ENCODE measurements at regions not wholly inside any gene's neighbourhood (a gene's known extent, or its start where the extent isn't known, plus 50 kb on each side); places are given as distances from the start of the nearest gene placed in this dataset.

GRCh38 chr13:103941506-103942140 lies 875.4 kb upstream of the SLC10A2 start:
- ChIA-PET CTCF (no interaction called here), POLR2A (no interaction called here)
- no peaks in the 10 kb centered on the region for H3K9me3 Mint-ChIP-seq
- H3K27me3 Mint-ChIP-seq = no peaks in the 10 kb centered on the region
- no peaks in the 10 kb centered on the region for H3K4me1 Mint-ChIP-seq
- H3K4me3 Mint-ChIP-seq = no peak overlapping the region
- no peak for DNase-seq
- no peaks in the 10 kb centered on the region for H3K36me3 Mint-ChIP-seq (ENCODE audit: low read depth)
- no peak overlapping the region for H3K27ac Mint-ChIP-seq

- no peaks in the 10 kb centered on the region for H3K36me3 Mint-ChIP-seq (ENCODE audit: low read depth)
- POLR2A ChIA-PET = no interaction called here
- H3K27me3 Mint-ChIP-seq = no peaks in the 10 kb centered on the region
- CTCF ChIA-PET = no interaction called here
- H3K4me1 Mint-ChIP-seq = no peaks in the 10 kb centered on the region
- no peak for DNase-seq
- H3K9me3 Mint-ChIP-seq = no peaks in the 10 kb centered on the region
- H3K4me3 Mint-ChIP-seq = no peak overlapping the region
- H3K27ac Mint-ChIP-seq = no peak overlapping the region
These were observed 868.9 kb upstream of the SLC10A2 start for GRCh38 chr13:103935117-103935516.

DNA sequence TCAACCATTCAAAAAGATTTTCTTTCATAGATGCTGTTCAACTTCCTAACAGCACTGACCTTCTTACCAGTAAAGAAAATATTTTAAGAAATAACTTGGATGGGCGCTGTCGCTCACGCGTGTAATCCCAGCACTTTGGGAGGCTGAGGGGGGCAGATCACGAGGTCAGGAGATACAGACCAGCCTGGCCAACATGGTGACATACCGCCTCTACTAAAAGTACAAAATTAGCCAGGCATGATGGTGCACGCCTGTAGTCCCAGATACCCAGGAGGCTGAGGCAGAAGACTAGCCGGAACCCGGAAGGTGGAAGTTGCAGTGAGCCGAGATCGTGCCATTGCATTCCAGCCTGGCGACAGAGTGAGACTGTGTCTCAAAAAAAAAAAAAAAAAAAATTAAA lies 865.7 kb upstream of the SLC10A2 start:
- Mint-ChIP-seq H3K4me3 (no peak overlapping the region), H3K27ac (no peak overlapping the region), H3K36me3 (ENCODE audit: low read depth) (no peaks in the 10 kb centered on the region), H3K9me3 (no peaks in the 10 kb centered on the region), H3K27me3 (no peaks in the 10 kb centered on the region), H3K4me1 (no peaks in the 10 kb centered on the region)
- no peak for DNase-seq
- ChIA-PET POLR2A (no interaction called here), CTCF (no interaction called here)

DNA sequence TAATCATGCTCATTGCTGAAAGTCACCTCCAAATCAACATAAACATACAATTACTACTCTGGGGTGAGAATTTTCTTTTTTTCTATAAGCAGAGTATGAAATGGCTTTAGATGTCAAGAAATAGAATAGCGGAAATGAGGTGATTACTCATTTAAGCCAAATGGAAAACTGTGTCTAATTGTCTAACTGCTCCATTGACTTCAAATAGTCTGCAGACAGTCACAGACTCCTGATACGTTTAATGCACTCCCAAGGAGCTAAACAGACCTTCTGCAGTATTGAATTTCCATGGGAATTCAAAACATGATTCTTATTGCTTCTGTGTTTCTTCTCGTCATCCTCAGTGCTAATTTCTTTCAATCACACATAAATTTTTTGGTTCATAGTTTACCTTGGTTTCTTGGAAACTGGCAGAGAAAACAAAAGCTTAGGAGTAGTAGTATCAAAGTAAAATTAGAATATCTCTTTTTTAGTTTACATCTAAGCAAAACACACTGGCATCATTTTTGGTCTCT lies 865.2 kb upstream of the SLC10A2 start:
- Mint-ChIP-seq H3K9me3 (no peaks in the 10 kb centered on the region), H3K27me3 (no peaks in the 10 kb centered on the region), H3K4me1 (no peaks in the 10 kb centered on the region), H3K27ac (no peak overlapping the region), H3K36me3 (ENCODE audit: low read depth) (no peaks in the 10 kb centered on the region), H3K4me3 (no peak overlapping the region)
- ChIA-PET CTCF (no interaction called here), POLR2A (no interaction called here)
- no peak for DNase-seq

- Mint-ChIP-seq H3K4me3 (no peak overlapping the region), H3K9me3 (peaks cover 6% of the 10 kb centered on the region), H3K27ac (no peak overlapping the region), H3K36me3 (ENCODE audit: low read depth) (no peaks in the 10 kb centered on the region), H3K4me1 (no peaks in the 10 kb centered on the region), H3K27me3 (no peaks in the 10 kb centered on the region)
- ChIA-PET CTCF (no interaction called here), POLR2A (no interaction called here)
- no peak for DNase-seq
These were observed 859.9 kb upstream of the SLC10A2 start for GRCh38 chr13:103926118-103926517.

- ChIA-PET POLR2A (no interaction called here), CTCF (no interaction called here)
- Mint-ChIP-seq H3K27me3 (no peaks in the 10 kb centered on the region), H3K4me1 (no peaks in the 10 kb centered on the region), H3K4me3 (no peak overlapping the region), H3K27ac (no peak overlapping the region), H3K9me3 (peaks cover 6% of the 10 kb centered on the region), H3K36me3 (ENCODE audit: low read depth) (no peaks in the 10 kb centered on the region)
- no peak for DNase-seq
These were observed 842.7 kb upstream of the SLC10A2 start for GRCh38 chr13:103908911-103909310.

GRCh38 chr13:103908274-103908673 lies 842.1 kb upstream of the SLC10A2 start:
- Mint-ChIP-seq H3K4me3 (no peak overlapping the region), H3K4me1 (no peaks in the 10 kb centered on the region), H3K27ac (no peak overlapping the region), H3K27me3 (no peaks in the 10 kb centered on the region), H3K36me3 (ENCODE audit: low read depth) (no peaks in the 10 kb centered on the region), H3K9me3 (peaks cover 6% of the 10 kb centered on the region)
- no peak for DNase-seq
- CTCF ChIA-PET = no interaction called here
- POLR2A ChIA-PET = no interaction called here

DNA sequence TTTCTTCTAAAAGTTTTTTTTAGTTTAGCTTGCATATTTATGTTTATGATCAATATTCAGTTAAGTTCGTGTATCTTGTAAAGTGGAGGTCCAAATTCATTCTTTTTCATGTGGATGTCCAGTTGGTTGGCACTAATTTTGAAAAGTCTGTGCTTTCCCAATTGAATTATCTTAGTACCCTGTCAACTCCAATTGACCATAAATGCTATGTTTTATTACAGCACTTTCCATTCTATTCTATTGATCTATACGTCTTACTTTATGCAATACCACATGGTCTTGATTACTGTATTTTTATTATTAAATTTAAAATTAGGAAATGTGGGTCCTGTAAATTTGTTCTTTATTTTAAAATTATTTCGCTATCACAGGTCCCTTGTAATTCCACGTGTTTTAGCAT lies 837.6 kb upstream of the SLC10A2 start:
- CTCF ChIA-PET = no interaction called here
- peaks cover 6% of the 10 kb centered on the region for H3K9me3 Mint-ChIP-seq
- no peak overlapping the region for H3K4me3 Mint-ChIP-seq
- H3K4me1 Mint-ChIP-seq = no peaks in the 10 kb centered on the region
- no peak overlapping the region for H3K27ac Mint-ChIP-seq
- POLR2A ChIA-PET = no interaction called here
- no peaks in the 10 kb centered on the region for H3K27me3 Mint-ChIP-seq
- H3K36me3 Mint-ChIP-seq (ENCODE audit: low read depth) = no peaks in the 10 kb centered on the region
- DNase-seq = no peak

DNA sequence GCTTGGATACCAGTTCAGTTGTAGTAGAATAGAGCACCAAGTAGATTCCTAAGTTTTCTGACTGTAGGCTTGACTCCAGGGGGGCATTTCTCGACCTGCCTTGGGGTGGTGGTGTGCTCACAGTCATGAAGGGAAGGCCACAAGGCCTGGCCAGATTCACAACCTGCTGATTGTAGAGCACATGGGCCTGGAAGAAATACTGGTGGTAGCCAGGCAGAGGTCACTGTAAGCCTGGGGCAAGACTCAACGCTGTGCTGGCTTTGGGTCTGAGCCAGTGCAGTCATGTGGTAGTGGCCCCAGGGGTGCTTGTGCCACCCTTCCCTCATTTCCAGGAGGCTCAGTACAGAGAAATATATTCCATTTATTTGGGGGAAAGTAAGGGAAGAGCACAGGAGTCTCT lies 832.3 kb upstream of the SLC10A2 start:
- CTCF ChIA-PET = no interaction called here
- Mint-ChIP-seq H3K36me3 (ENCODE audit: low read depth) (no peaks in the 10 kb centered on the region), H3K27ac (no peak overlapping the region), H3K4me1 (no peaks in the 10 kb centered on the region), H3K27me3 (no peaks in the 10 kb centered on the region), H3K4me3 (no peak overlapping the region), H3K9me3 (no peaks in the 10 kb centered on the region)
- DNase-seq = no peak
- POLR2A ChIA-PET = no interaction called here

DNA sequence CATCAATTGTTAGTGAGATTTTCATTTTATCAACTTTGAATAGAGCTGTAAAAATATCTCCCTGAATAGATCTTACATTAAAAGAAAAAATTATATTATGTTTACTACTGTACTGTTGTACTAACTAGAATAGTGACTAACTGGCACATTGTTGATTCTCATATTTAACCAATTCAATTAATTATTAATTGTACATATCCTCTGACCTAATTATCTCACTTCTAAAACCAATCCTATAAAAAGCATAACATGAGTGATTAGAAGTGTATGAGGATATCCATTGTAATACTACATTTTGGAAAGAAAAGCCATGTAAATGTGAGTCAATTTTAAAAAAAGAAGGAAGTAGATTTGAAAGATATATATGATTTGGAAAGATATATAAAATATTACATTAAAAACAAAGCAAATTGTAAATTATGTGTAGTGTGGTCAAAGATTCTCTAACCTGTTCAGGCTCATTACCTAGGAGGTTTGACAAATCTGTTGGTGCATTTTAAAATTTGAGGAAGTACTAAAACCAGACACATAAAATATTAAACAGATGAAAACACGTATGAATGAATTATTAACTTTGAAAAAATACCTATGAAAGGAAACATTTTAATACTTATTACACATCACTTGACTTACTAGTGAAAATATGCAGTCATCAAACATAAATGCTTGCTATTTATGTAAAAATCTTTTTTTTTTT lies 829.8 kb upstream of the SLC10A2 start:
- Mint-ChIP-seq H3K27me3 (no peaks in the 10 kb centered on the region), H3K36me3 (ENCODE audit: low read depth) (no peaks in the 10 kb centered on the region), H3K4me1 (no peaks in the 10 kb centered on the region), H3K4me3 (no peak overlapping the region), H3K27ac (no peak overlapping the region), H3K9me3 (no peaks in the 10 kb centered on the region)
- no peak for DNase-seq
- POLR2A ChIA-PET = no interaction called here
- CTCF ChIA-PET = no interaction called here

- H3K27ac Mint-ChIP-seq = no peak overlapping the region
- no peaks in the 10 kb centered on the region for H3K4me1 Mint-ChIP-seq
- no peak for DNase-seq
- ChIA-PET CTCF (no interaction called here), POLR2A (no interaction called here)
- H3K36me3 Mint-ChIP-seq (ENCODE audit: low read depth) = no peaks in the 10 kb centered on the region
- H3K9me3 Mint-ChIP-seq = no peaks in the 10 kb centered on the region
- H3K4me3 Mint-ChIP-seq = no peak overlapping the region
- H3K27me3 Mint-ChIP-seq = no peaks in the 10 kb centered on the region
These were observed 828.4 kb upstream of the SLC10A2 start for GRCh38 chr13:103894626-103895025.

GRCh38 chr13:103884101-103884723 lies 818.0 kb upstream of the SLC10A2 start:
- Mint-ChIP-seq H3K4me1 (no peaks in the 10 kb centered on the region), H3K27ac (no peak overlapping the region), H3K27me3 (no peaks in the 10 kb centered on the region), H3K9me3 (peaks cover 2% of the 10 kb centered on the region), H3K4me3 (no peak overlapping the region), H3K36me3 (ENCODE audit: low read depth) (no peaks in the 10 kb centered on the region)
- DNase-seq = no peak
- ChIA-PET CTCF (no interaction called here), POLR2A (no interaction called here)

DNA sequence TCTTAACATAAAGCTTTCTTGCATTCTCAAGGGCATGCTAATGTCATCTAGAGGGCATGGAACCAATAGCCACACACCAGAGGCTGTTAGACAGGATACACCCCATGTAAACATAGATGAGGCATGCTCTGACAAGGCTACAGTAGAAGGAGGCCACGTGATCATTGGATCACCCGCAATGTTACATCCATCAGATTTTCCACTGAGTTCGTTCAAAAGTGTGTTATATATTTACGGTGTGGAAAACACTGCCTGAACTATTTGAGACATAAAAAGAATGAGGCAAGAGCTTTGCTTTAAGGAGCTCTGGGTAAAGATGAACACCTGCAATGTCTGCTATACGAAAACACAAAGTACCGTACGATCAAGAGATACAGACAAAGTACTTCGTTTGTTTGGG lies 817.5 kb upstream of the SLC10A2 start:
- H3K9me3 Mint-ChIP-seq = peaks cover 2% of the 10 kb centered on the region
- DNase-seq = no peak
- no peak overlapping the region for H3K27ac Mint-ChIP-seq
- ChIA-PET POLR2A (no interaction called here), CTCF (no interaction called here)
- H3K36me3 Mint-ChIP-seq (ENCODE audit: low read depth) = no peaks in the 10 kb centered on the region
- H3K4me1 Mint-ChIP-seq = no peaks in the 10 kb centered on the region
- no peaks in the 10 kb centered on the region for H3K27me3 Mint-ChIP-seq
- no peak overlapping the region for H3K4me3 Mint-ChIP-seq

DNA sequence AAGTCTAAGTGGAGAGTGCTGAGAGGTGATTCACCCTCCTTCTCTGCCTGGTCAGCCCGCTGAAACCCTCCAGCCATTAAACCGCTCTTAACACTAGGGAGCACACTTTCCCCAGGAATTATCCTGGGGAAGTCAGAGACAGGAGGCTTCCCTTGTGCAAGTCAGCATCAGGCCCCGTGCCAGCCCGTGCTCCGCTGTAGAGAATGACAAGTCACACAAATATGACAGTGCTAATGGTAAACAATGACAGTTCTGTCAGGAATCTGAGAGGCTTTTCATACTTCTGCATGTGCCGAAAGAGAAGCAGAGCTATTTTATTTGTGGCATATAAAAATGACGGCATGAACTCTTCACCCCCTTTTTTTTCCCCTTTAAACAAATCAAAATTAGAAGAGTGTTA lies 816.9 kb upstream of the SLC10A2 start:
- H3K27ac Mint-ChIP-seq = no peak overlapping the region
- POLR2A ChIA-PET = no interaction called here
- no peaks in the 10 kb centered on the region for H3K27me3 Mint-ChIP-seq
- peaks cover 2% of the 10 kb centered on the region for H3K9me3 Mint-ChIP-seq
- H3K4me1 Mint-ChIP-seq = no peaks in the 10 kb centered on the region
- CTCF ChIA-PET = no interaction called here
- H3K36me3 Mint-ChIP-seq (ENCODE audit: low read depth) = no peaks in the 10 kb centered on the region
- DNase-seq = no peak
- no peak overlapping the region for H3K4me3 Mint-ChIP-seq
